ENCODE measurements at regions not wholly inside any gene's neighbourhood (a gene's known extent, or its start where the extent isn't known, plus 50 kb on each side); places are given as distances from the start of the nearest gene placed in this dataset.

- TF ChIP-seq, protein P1, sequence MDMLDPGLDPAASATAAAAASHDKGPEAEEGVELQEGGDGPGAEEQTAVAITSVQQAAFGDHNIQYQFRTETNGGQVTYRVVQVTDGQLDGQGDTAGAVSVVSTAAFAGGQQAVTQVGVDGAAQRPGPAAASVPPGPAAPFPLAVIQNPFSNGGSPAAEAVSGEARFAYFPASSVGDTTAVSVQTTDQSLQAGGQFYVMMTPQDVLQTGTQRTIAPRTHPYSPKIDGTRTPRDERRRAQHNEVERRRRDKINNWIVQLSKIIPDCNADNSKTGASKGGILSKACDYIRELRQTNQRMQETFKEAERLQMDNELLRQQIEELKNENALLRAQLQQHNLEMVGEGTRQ (IDR thresholded peaks at IDR 0.05; ENCODE audit: borderline replicate concordance, low read depth, low read length), result peak; percentile 15; the same call in 1 of the 2 replicates
- TF ChIP-seq RFX5 (IDR thresholded peaks at IDR 0.05; ENCODE audit: low read depth, low read length), result no peak
- no peak for TF ChIP-seq POU2F2 (IDR thresholded peaks at IDR 0.05; ENCODE audit: borderline replicate concordance, low read depth, low read length)
- TF ChIP-seq RAD21 (IDR thresholded peaks at IDR 0.05; ENCODE audit: insufficient read depth, low read depth, low read length), result peak; percentile 40; the same call in 1 of the 2 replicates
- TF ChIP-seq MTA2 (IDR thresholded peaks at IDR 0.05; ENCODE audit: low read depth), result no peak
- TF ChIP-seq, protein P2, sequence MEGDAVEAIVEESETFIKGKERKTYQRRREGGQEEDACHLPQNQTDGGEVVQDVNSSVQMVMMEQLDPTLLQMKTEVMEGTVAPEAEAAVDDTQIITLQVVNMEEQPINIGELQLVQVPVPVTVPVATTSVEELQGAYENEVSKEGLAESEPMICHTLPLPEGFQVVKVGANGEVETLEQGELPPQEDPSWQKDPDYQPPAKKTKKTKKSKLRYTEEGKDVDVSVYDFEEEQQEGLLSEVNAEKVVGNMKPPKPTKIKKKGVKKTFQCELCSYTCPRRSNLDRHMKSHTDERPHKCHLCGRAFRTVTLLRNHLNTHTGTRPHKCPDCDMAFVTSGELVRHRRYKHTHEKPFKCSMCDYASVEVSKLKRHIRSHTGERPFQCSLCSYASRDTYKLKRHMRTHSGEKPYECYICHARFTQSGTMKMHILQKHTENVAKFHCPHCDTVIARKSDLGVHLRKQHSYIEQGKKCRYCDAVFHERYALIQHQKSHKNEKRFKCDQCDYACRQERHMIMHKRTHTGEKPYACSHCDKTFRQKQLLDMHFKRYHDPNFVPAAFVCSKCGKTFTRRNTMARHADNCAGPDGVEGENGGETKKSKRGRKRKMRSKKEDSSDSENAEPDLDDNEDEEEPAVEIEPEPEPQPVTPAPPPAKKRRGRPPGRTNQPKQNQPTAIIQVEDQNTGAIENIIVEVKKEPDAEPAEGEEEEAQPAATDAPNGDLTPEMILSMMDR (IDR thresholded peaks at IDR 0.05 in 2 of 3, conservative IDR thresholded peaks at IDR 0.05 in 1 of 3; ENCODE audit: control insufficient read depth in 2 of 3, extremely low read depth in 1 of 3, insufficient read depth in 1 of 3, low read depth in 3 of 3, low read length in 3 of 3), result 0 out of 6 replicates have a peak, but pooled peaks of 1 of the 3 experiments have one; percentile 11
These were observed 887.3 kb downstream of the CDH8 start (continued) for GRCh38 chr16:61148930-61149329.

DNA sequence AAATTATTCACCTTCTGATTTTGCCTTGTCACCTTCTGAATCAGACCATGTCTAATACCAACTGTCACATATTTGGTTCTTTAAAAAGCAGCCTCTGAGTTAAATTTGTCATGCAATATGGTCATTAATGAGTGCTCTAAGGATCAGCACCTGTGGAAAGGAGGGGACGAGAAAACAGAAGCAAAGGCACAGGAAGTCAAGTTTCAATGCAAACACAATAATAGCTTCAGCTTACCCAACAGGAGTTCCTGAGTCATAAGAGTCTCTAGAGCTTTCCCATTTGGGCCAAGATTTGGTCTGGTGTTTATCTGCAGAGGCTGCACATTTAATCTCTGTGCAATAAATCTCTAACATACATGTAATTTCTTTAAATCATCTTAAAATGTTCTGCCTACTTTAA, 889.8 kb downstream of the CDH8 start:
- 0% methylated on average over 1 of the region's 1 CpG for WGBS (ENCODE audit: insufficient coverage, insufficient replicate concordance, low lambda C conversion rate, missing lambda C conversion rate)
- Histone ChIP-seq H3K27me3 (replicated peaks in 1 of 2; ENCODE audit: control insufficient read depth in 2 of 2, insufficient read depth in 2 of 2, low read length in 1 of 2) (no peaks in the 10 kb centered on the region), H3K79me2 (ENCODE audit: control insufficient read depth, insufficient read depth, low read length) (no peaks in the 10 kb centered on the region), H4K20me1 (ENCODE audit: control insufficient read depth, insufficient read depth) (no peaks in the 10 kb centered on the region), H3K27ac (ENCODE audit: control insufficient read depth, insufficient read depth) (no peak overlapping the region), H3K9ac (ENCODE audit: control insufficient read depth, insufficient read depth, low read length) (no peak overlapping the region), H2AFZ (ENCODE audit: control insufficient read depth, low read depth, low read length) (no peak overlapping the region), H3K4me1 (ENCODE audit: control insufficient read depth, insufficient read depth, low read length) (no peaks in the 10 kb centered on the region), H3K9me3 (replicated peaks; ENCODE audit: control insufficient read depth, insufficient read depth, low read length) (no peaks in the 10 kb centered on the region), H3K4me2 (ENCODE audit: control insufficient read depth, insufficient read depth) (no peak overlapping the region), H3K4me3 (no peak overlapping the region), H3K36me3 (ENCODE audit: control insufficient read depth in 2 of 2, insufficient read depth in 2 of 2, low read length in 1 of 2) (no peaks in the 10 kb centered on the region)
- no TSS peak for BruUV-seq (replicated peaks)
- intact Hi-C loops (cut with micrococcal nuclease; ENCODE audit: unreplicated experiment), result loop anchor here (10.0 kb wide), 1 partner anchor 978 kb away; no protein-coding TSS in a partner anchor
- no peak for DNase-seq (ENCODE audit: low read depth, low spot score)
- SMC1A ChIA-PET (ENCODE audit: uncharacterized antibody, unreplicated experiment), result no interaction called here
- CTCF ChIA-PET, result no interaction called here
- RAD21 ChIA-PET (ENCODE audit: unreplicated experiment), result no interaction called here
- in situ Hi-C loops (cut with MboI), result no loop called here
- no peak for ATAC-seq
- TF ChIP-seq HDAC6 (IDR thresholded peaks at IDR 0.05; ENCODE audit: unreplicated experiment) (no peak), RAD21 (IDR thresholded peaks at IDR 0.05; ENCODE audit: insufficient read depth, low read depth, low read length) (no peak), E2F4 (IDR thresholded peaks at IDR 0.05; ENCODE audit: low read depth, low read length) (no peak)
- TF ChIP-seq, protein P3, sequence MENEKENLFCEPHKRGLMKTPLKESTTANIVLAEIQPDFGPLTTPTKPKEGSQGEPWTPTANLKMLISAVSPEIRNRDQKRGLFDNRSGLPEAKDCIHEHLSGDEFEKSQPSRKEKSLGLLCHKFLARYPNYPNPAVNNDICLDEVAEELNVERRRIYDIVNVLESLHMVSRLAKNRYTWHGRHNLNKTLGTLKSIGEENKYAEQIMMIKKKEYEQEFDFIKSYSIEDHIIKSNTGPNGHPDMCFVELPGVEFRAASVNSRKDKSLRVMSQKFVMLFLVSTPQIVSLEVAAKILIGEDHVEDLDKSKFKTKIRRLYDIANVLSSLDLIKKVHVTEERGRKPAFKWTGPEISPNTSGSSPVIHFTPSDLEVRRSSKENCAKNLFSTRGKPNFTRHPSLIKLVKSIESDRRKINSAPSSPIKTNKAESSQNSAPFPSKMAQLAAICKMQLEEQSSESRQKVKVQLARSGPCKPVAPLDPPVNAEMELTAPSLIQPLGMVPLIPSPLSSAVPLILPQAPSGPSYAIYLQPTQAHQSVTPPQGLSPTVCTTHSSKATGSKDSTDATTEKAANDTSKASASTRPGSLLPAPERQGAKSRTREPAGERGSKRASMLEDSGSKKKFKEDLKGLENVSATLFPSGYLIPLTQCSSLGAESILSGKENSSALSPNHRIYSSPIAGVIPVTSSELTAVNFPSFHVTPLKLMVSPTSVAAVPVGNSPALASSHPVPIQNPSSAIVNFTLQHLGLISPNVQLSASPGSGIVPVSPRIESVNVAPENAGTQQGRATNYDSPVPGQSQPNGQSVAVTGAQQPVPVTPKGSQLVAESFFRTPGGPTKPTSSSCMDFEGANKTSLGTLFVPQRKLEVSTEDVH (IDR thresholded peaks at IDR 0.05; ENCODE audit: low read depth, partially characterized antibody), result no peak
- POLR2A ChIA-PET, result no interaction called here
- no peak for FAIRE-seq
